GM18907 (cell line): ENCODE measurements at regions not wholly inside any gene's neighbourhood (a gene's known extent, or its start where the extent isn't known, plus 50 kb on each side); places are given as distances from the start of the nearest gene placed in this dataset.

Experiments
- ATAC-seq: cut with Tn5 transposase; IDR thresholded peaks from one replicate; pipeline ENCODE4 v1.9.1; 2021; ENCODE audit warnings: mild to moderate bottlenecking, moderate library complexity; ENCODE audit not compliant: unreplicated experiment

DNA sequence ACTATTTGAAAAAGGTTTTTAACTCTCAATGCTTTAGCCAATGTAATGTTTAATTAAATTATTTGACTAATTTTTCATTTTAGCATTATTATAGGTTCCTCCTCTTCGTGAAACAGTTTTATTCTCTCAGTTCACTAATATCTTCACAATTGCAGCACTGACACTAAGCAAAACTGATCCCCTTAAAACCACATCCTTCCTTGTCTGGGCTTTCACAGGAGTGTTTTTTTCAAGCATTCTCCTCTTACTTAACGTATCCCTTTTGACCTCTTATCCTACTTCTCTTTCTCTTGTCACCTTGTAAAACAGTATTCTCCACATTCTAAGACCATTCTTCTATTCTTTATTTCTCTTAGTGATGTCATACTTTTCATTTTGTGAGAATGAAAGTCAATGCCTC, 112.8 kb downstream of the DSC3 start:
- ATAC-seq, result no peak

GRCh38 chr18:30929065-30929464, 113.5 kb downstream of the DSC3 start:
- ATAC-seq, result no peak

GRCh38 chr18:30927517-30928075, 114.9 kb downstream of the DSC3 start:
- no peak for ATAC-seq

GRCh38 chr18:30927042-30927441, 115.5 kb downstream of the DSC3 start:
- no peak for ATAC-seq

DNA sequence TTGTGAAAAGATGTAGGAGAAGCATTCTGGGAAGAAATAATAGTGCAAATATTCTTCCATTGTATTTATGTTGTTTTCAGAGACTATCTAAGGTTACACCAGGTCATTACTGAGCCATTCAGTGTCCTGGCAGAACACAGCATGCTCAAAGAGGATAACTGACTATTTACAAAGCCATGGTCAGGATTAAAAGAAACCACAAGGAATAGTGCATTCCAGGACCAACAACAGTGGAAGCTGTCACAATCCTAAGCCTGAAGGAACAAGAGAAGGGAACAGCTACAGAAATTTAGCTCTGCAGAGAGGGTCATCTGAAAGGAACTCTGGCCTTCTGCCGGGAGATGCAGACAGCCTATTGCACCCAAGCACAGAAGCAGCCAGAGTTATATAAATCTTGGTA, 116.7 kb downstream of the DSC3 start:
- ATAC-seq, result no peak

GRCh38 chr18:30920757-30921156, 121.8 kb downstream of the DSC3 start:
- no peak for ATAC-seq

- ATAC-seq, result no peak
Observed at GRCh38 chr18:30920351-30920750, 122.2 kb downstream of the DSC3 start.

DNA sequence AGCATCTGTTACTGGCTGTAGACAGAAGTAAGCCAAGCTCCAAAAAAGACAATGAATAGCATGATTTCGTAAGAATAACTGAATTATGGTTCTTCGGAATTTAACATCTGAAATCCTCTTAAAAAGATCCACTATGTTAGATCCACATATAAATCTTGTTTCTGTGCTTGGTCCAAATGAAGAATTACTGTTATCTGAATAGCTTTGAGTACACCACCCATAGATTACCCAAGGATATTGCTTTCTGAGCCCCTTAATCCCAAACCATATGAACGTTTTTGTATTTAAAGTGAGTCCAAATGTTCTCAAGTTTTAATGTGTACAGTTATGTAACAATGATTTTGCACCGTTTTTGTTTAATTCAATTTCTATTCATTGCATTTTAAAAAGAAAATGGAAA, 124.9 kb downstream of the DSC3 start:
- no peak for ATAC-seq

- no peak for ATAC-seq
Observed at GRCh38 chr18:30915336-30915988, 127.1 kb downstream of the DSC3 start.

DNA sequence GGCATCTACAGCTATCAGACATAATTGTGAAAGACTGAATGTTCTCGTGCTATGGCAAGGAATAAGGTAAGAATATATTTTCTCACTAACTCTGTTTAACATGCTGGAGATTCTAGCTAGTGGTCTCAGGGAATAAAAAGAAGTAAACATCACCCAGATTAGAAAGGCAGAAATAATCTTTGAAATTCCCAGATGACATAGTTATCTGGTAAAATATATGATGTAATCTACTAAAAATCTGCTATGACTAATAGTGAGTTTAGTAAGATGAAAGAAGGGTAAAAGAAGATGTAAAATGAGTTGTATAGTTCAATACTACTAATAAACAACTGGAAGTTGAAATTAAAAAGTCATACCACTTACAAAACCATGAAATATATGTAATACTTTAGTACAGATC, 134.2 kb downstream of the DSC3 start:
- no peak for ATAC-seq

DNA sequence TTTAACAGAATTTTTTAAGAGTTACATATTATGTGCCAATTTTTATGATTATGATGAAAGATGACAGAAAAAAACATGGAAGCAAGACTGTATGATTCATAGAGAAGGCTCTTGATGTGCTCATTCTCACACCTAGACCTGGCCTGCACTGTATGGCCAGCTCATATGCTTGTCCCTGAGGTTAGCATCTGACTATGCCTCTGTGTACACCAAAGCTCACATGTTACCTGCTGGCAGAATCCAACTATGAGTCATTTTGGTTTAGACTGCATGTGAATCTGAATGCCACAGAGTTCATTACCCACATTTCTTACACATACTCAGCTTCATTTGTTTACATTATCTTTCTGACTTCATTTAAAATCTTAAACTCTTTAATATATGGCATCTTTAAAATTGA, 139.0 kb downstream of the DSC3 start:
- no peak for ATAC-seq

GRCh38 chr18:30889519-30890301, 152.8 kb downstream of the DSC3 start:
- ATAC-seq, result no peak

- ATAC-seq, result no peak
Observed at GRCh38 chr18:30888344-30888743, 154.2 kb downstream of the DSC3 start.

DNA sequence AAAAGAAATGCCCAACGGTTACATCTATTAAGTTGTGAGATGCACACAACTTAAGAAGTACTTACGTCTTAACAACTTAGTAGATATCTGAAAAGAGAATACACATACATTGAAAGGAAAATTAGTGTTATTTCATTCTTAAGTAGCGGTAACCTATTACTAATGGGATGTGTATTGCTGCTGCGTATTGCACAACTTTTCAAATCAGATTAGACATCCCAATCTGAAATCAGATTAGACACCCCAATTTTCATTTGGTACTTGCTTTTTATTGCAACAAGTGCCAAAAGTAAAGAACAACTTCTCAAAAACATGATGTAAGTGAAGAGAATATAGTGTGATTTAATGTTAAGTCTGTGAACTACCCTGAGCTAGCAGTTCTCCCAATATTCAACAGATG, 155.5 kb downstream of the DSC3 start:
- no peak for ATAC-seq

GRCh38 chr18:30870466-30870865, 172.1 kb downstream of the DSC3 start:
- ATAC-seq, result no peak

GRCh38 chr18:30862900-30863299, 179.6 kb downstream of the DSC3 start:
- no peak for ATAC-seq

- ATAC-seq, result no peak
Observed at GRCh38 chr18:30860741-30861140, 181.8 kb downstream of the DSC3 start.

DNA sequence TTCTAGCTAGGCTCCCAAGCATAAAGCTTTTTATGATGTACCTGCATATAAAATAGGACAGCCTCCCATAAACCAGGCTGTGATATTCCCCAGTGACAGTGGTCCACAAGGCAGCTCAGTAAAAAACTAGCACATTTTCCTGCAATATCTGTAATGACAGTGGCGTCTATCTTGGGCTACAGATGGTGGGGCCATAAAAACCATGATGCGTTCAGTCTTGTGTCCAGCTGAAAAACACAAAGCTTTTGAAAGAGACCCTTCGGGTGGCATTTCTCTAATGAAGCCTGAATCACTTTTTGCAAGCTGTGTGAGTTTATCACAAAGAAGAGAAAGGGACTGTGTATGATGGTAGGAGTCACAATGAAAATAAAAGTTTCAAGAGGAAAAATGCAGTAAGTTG, 183.5 kb downstream of the DSC3 start:
- no peak for ATAC-seq

GRCh38 chr18:30858560-30858959, 184.0 kb downstream of the DSC3 start:
- no peak for ATAC-seq

DNA sequence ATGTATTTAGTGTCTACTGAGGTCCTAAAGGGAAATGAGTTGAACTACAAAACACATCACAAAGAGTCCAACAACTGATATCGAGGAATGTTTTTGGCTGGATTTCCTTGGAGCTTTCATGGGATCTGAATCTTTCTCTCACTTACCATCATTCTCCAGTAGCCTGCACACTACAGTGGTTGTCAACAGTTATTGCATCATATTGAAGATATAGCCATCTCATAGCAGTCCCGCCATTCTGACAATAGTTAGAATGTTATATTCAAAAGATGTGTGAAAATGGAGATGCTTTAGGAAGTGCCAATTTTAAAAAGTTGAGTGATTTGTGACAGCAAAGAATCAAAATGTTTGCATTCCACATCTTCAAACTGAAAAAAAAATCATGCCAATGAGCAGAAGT, 186.8 kb downstream of the DSC3 start:
- ATAC-seq, result no peak

DNA sequence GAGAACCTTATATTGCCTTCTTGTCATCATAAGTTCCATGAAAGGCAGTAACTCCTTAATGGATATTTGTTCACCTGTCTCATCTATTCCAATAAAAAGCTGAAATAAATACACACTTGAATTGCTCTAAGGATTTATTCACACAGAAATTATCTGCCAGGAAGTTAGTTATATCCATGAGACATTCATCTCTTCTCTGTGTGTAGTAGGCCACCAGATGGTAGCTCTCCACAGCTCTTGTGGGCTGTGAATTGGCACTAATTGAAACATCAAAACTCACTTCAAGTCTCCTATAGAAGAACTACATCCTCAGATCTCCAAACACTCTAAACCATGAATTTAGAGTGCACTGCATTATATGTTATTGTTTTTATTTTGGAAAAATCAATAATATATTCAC, 189.6 kb downstream of the DSC3 start:
- ATAC-seq, result no peak

GRCh38 chr18:30852541-30852940, 190.0 kb downstream of the DSC3 start:
- ATAC-seq, result no peak
